Forelimb muscle (tissue), 1 donor: ENCODE measurements at regions not wholly inside any gene's neighbourhood (a gene's known extent, or its start where the extent isn't known, plus 50 kb on each side); places are given as distances from the start of the nearest gene placed in this dataset.

ENCODE experiments used
- DNase-seq: peaks from one replicate; pipeline ENCODE4 v3.0.0-alpha.2; 2013; ENCODE audit warnings: low read depth

GRCh38 chr13:72456486-72456885, 270.9 kb downstream of the MZT1 start:
- no peak for DNase-seq

- DNase-seq, result no peak
These were observed 274.3 kb downstream of the MZT1 start for GRCh38 chr13:72453161-72453560.

GRCh38 chr13:72448082-72448481, 279.3 kb downstream of the MZT1 start:
- DNase-seq, result no peak

- DNase-seq, result no peak
These were observed 282.4 kb downstream of the MZT1 start for GRCh38 chr13:72444999-72445398.

- no peak for DNase-seq
These were observed 290.0 kb downstream of the MZT1 start for GRCh38 chr13:72437458-72437857.

- DNase-seq, result no peak
These were observed 292.2 kb downstream of the MZT1 start for GRCh38 chr13:72435251-72435650.

- DNase-seq, result no peak
These were observed 295.3 kb downstream of the MZT1 start for GRCh38 chr13:72431981-72432682.

GRCh38 chr13:72430923-72431322, 296.5 kb downstream of the MZT1 start:
- no peak for DNase-seq

GRCh38 chr13:72427757-72428528, 299.5 kb downstream of the MZT1 start:
- no peak for DNase-seq

- DNase-seq, result no peak
These were observed 303.4 kb downstream of the MZT1 start for GRCh38 chr13:72424059-72424458.

GRCh38 chr13:72415817-72416216, 311.6 kb downstream of the MZT1 start:
- no peak for DNase-seq

- no peak for DNase-seq
These were observed 314.9 kb downstream of the MZT1 start for GRCh38 chr13:72412481-72412880.

GRCh38 chr13:72405441-72405840, 322.0 kb downstream of the MZT1 start:
- no peak for DNase-seq

- DNase-seq, result no peak
These were observed 323.9 kb downstream of the MZT1 start for GRCh38 chr13:72403396-72404010.

- no peak for DNase-seq
These were observed 326.6 kb downstream of the MZT1 start for GRCh38 chr13:72400856-72401255.

GRCh38 chr13:72399351-72399750, 328.1 kb downstream of the MZT1 start:
- no peak for DNase-seq

GRCh38 chr13:72397265-72397664, 330.2 kb downstream of the MZT1 start:
- no peak for DNase-seq

GRCh38 chr13:72390909-72391308, 336.5 kb downstream of the MZT1 start:
- no peak for DNase-seq

- DNase-seq, result no peak
These were observed 341.2 kb downstream of the MZT1 start for GRCh38 chr13:72386138-72386684.

- DNase-seq, result no peak
These were observed 342.6 kb downstream of the MZT1 start for GRCh38 chr13:72384879-72385278.

- DNase-seq, result no peak
These were observed 343.1 kb downstream of the MZT1 start for GRCh38 chr13:72384186-72384823.

GRCh38 chr13:72383646-72384045, 343.8 kb downstream of the MZT1 start:
- no peak for DNase-seq
